ENCODE measurements at regions not wholly inside any gene's neighbourhood (a gene's known extent, or its start where the extent isn't known, plus 50 kb on each side); places are given as distances from the start of the nearest gene placed in this dataset.
"Not testable (repeated sequence)": the region's sequence is repeated elsewhere in the genome, so short reads cannot be mapped to it uniquely, and the experiment has no call there.

GRCh38 chr2:54025463-54026075 lies 54.8 kb upstream of the PSME4 start:
- TF ChIP-seq CTCF (conservative IDR thresholded peaks at IDR 0.05; ENCODE audit: low read length); EZH2phosphoT487 (IDR thresholded peaks at IDR 0.05; ENCODE audit: borderline replicate concordance): not testable (repeated sequence)

Data from Loucy (cell line).